ENCODE measurements at regions not wholly inside any gene's neighbourhood (a gene's known extent, or its start where the extent isn't known, plus 50 kb on each side); places are given as distances from the start of the nearest gene placed in this dataset.
"Not testable (repeated sequence)": the region's sequence is repeated elsewhere in the genome, so short reads cannot be mapped to it uniquely, and the experiment has no call there.

GRCh38 chr9:105004466-105005090 is 76.6 kb upstream of the ABCA1 start:
- DNase-seq (ENCODE audit: extremely low spot score, unreplicated experiment): no peak
- Mint-ChIP-seq H3K27me3 (ENCODE audit: unreplicated experiment) (no peaks in the 10 kb centered on the region), H3K4me1 (ENCODE audit: unreplicated experiment) (peaks cover 12% of the 10 kb centered on the region), H3K9me3 (ENCODE audit: unreplicated experiment) (no peaks in the 10 kb centered on the region), H3K27ac (ENCODE audit: unreplicated experiment) (no peak overlapping the region), H3K36me3 (ENCODE audit: unreplicated experiment) (no peaks in the 10 kb centered on the region), H3K4me3 (ENCODE audit: unreplicated experiment) (no peak overlapping the region)
- TF ChIP-seq, protein P1, sequence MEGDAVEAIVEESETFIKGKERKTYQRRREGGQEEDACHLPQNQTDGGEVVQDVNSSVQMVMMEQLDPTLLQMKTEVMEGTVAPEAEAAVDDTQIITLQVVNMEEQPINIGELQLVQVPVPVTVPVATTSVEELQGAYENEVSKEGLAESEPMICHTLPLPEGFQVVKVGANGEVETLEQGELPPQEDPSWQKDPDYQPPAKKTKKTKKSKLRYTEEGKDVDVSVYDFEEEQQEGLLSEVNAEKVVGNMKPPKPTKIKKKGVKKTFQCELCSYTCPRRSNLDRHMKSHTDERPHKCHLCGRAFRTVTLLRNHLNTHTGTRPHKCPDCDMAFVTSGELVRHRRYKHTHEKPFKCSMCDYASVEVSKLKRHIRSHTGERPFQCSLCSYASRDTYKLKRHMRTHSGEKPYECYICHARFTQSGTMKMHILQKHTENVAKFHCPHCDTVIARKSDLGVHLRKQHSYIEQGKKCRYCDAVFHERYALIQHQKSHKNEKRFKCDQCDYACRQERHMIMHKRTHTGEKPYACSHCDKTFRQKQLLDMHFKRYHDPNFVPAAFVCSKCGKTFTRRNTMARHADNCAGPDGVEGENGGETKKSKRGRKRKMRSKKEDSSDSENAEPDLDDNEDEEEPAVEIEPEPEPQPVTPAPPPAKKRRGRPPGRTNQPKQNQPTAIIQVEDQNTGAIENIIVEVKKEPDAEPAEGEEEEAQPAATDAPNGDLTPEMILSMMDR (IDR thresholded peaks at IDR 0.05): no peak

DNA sequence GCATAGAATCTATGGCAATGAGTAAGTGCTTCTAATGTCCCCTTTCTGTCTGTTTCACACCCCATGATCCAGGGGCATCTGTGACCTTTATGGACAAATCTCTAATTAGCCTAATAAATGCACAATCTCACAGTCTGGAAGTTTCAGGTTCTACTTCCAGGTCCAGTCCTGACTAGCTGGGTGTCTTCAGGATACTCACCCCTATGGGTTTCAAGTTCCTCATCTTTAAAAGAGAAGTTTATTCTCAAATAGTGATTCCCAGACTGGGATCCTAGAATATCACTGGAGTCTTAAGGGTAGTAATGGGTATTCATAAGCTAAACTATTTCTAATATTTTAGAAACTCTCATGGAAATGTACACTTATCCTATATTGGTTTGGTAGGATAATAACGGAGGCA is 77.2 kb upstream of the ABCA1 start:
- Mint-ChIP-seq H3K27me3 (ENCODE audit: unreplicated experiment) (no peaks in the 10 kb centered on the region), H3K9me3 (ENCODE audit: unreplicated experiment) (no peaks in the 10 kb centered on the region), H3K4me3 (ENCODE audit: unreplicated experiment) (no peak overlapping the region), H3K36me3 (ENCODE audit: unreplicated experiment) (no peaks in the 10 kb centered on the region), H3K4me1 (ENCODE audit: unreplicated experiment) (peaks cover 14% of the 10 kb centered on the region), H3K27ac (ENCODE audit: unreplicated experiment) (no peak overlapping the region)
- no peak for DNase-seq (ENCODE audit: extremely low spot score, unreplicated experiment)
- TF ChIP-seq, protein P1 (IDR thresholded peaks at IDR 0.05): no peak

- TF ChIP-seq, protein P1 (IDR thresholded peaks at IDR 0.05): no peak
- Mint-ChIP-seq H3K9me3 (ENCODE audit: unreplicated experiment) (no peaks in the 10 kb centered on the region), H3K4me1 (ENCODE audit: unreplicated experiment) (peaks cover 15% of the 10 kb centered on the region), H3K4me3 (ENCODE audit: unreplicated experiment) (no peak overlapping the region), H3K36me3 (ENCODE audit: unreplicated experiment) (no peaks in the 10 kb centered on the region), H3K27ac (ENCODE audit: unreplicated experiment) (no peak overlapping the region), H3K27me3 (ENCODE audit: unreplicated experiment) (no peaks in the 10 kb centered on the region)
- DNase-seq (ENCODE audit: extremely low spot score, unreplicated experiment): no peak
Observed at GRCh38 chr9:105006514-105006913, 78.6 kb upstream of the ABCA1 start.

- Mint-ChIP-seq H3K9me3 (ENCODE audit: unreplicated experiment) (no peaks in the 10 kb centered on the region), H3K27me3 (ENCODE audit: unreplicated experiment) (no peaks in the 10 kb centered on the region), H3K36me3 (ENCODE audit: unreplicated experiment) (no peaks in the 10 kb centered on the region), H3K27ac (ENCODE audit: unreplicated experiment) (peak overlapping the region; percentile 70), H3K4me3 (ENCODE audit: unreplicated experiment) (no peak overlapping the region), H3K4me1 (ENCODE audit: unreplicated experiment) (peaks cover 15% of the 10 kb centered on the region)
- DNase-seq (ENCODE audit: extremely low spot score, unreplicated experiment): no peak
- TF ChIP-seq, protein P1 (IDR thresholded peaks at IDR 0.05): no peak
Observed at GRCh38 chr9:105007143-105007542, 79.2 kb upstream of the ABCA1 start.

DNA sequence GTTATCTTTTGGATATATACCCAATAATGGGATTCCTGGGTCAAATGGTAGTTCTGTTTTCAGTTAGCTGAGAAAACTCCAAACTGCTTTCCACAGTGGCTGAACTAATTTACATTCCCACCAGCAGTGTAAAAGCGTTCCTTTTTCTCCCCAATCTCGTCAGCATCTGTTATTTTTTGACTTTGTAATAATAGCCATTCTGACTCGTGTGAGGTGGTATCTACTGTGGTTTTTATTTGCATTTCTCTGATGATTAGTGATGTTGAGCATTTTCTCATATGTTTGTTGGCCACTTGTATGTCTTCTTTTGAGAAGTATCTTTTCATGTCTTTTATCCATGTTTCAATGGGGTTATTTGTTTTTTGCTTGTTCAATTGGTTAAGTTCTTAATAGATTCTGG is 82.1 kb upstream of the ABCA1 start:
- peaks cover 15% of the 10 kb centered on the region for H3K4me1 Mint-ChIP-seq (ENCODE audit: unreplicated experiment)
- not testable (repeated sequence) for H3K4me3 Mint-ChIP-seq (ENCODE audit: unreplicated experiment); H3K27me3 Mint-ChIP-seq (ENCODE audit: unreplicated experiment); DNase-seq (ENCODE audit: extremely low spot score, unreplicated experiment); H3K27ac Mint-ChIP-seq (ENCODE audit: unreplicated experiment); H3K36me3 Mint-ChIP-seq (ENCODE audit: unreplicated experiment); H3K9me3 Mint-ChIP-seq (ENCODE audit: unreplicated experiment)

DNA sequence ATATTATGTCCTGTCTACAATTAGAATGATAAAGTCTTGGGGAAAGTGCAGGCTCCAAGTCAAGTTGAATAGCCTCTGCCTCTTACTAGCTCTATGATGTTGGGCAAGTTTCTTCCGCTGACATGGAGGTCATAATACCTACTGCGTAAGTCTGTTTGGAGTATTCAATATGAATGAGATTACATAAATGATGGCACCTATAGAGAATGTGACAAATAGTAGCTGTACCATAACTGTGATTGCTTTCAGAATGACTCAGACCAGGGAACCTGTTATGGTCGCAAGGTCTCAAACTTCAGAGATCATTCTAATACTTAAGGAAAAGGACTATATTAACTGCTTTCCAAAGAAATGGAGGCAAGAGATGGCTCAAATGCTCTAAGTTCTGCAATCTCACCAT is 94.0 kb upstream of the ABCA1 start:
- no peak for DNase-seq (ENCODE audit: extremely low spot score, unreplicated experiment)

DNA sequence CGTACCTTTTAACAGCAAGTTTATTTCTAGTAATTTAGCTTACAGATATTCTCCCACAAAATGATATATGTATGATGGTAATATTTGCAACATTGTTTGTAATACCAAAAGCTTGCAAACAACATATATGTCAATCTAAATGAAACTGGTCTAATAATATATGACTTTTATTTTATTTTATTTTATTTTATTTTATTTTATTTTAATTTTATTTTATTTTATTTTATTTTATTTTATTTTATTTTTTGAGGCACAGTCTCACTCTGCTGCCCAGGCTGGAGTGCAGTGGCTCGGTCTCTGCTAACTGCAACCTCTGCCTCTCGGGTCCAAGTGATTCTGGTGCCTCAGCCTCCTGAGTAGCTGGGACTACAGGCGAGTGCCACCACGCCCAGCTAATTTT is 94.6 kb upstream of the ABCA1 start:
- H3K36me3 Mint-ChIP-seq (ENCODE audit: unreplicated experiment); H3K9me3 Mint-ChIP-seq (ENCODE audit: unreplicated experiment); H3K4me3 Mint-ChIP-seq (ENCODE audit: unreplicated experiment); H3K4me1 Mint-ChIP-seq (ENCODE audit: unreplicated experiment); H3K27me3 Mint-ChIP-seq (ENCODE audit: unreplicated experiment); H3K27ac Mint-ChIP-seq (ENCODE audit: unreplicated experiment); DNase-seq (ENCODE audit: extremely low spot score, unreplicated experiment): not testable (repeated sequence)

More for the DNA sequence above, 94.0 kb upstream of the ABCA1 start:
- Mint-ChIP-seq H3K4me3 (ENCODE audit: unreplicated experiment) (no peak overlapping the region), H3K27ac (ENCODE audit: unreplicated experiment) (no peak overlapping the region), H3K36me3 (ENCODE audit: unreplicated experiment) (no peaks in the 10 kb centered on the region), H3K9me3 (ENCODE audit: unreplicated experiment) (no peaks in the 10 kb centered on the region), H3K4me1 (ENCODE audit: unreplicated experiment) (peaks cover 3% of the 10 kb centered on the region), H3K27me3 (ENCODE audit: unreplicated experiment) (peaks cover 3% of the 10 kb centered on the region)
- TF ChIP-seq, protein P1 (IDR thresholded peaks at IDR 0.05): no peak
